G401 (cell line): ENCODE measurements at regions not wholly inside any gene's neighbourhood (a gene's known extent, or its start where the extent isn't known, plus 50 kb on each side); places are given as distances from the start of the nearest gene placed in this dataset.
"Not testable (repeated sequence)": the region's sequence is repeated elsewhere in the genome, so short reads cannot be mapped to it uniquely, and the experiment has no call there.

Experiments used
- DNase-seq: peaks from one replicate; pipeline ENCODE4 v3.0.0-alpha.2; 2015; ENCODE audit warnings: low spot score
- in situ Hi-C: cut with HindIII; loops from 2 replicates; pipeline ENCODE4 v1.10.0; 2016; ENCODE audit warnings: low sequenced_read_pairs, mixed read lengths

DNA sequence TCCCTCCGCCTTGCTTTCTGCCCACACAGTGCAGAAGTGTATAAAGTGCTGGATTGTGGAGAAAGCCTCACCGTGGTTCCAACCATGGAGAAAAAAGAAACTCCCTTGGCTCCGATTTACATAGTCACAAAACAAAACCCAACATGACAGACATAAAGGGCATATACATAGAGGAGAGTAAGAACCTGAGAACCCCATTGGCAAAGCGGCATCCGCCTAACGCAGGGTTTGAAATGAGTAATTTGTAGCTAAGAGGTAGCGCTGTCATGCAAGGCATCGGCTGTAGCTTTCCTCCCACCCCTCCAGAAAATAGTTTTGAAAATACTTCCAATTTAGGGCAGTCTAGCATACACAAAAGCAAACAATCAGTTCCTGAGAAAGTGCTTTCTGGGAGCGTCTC is 126.0 kb upstream of the NRBF2 start:
- in situ Hi-C loops: no loop called here
- no peak for DNase-seq

GRCh38 chr10:63005246-63005645 is 127.9 kb upstream of the NRBF2 start:
- in situ Hi-C loops: no loop called here
- DNase-seq: no peak

GRCh38 chr10:63003816-63004453 is 129.2 kb upstream of the NRBF2 start:
- in situ Hi-C loops: no loop called here

DNA sequence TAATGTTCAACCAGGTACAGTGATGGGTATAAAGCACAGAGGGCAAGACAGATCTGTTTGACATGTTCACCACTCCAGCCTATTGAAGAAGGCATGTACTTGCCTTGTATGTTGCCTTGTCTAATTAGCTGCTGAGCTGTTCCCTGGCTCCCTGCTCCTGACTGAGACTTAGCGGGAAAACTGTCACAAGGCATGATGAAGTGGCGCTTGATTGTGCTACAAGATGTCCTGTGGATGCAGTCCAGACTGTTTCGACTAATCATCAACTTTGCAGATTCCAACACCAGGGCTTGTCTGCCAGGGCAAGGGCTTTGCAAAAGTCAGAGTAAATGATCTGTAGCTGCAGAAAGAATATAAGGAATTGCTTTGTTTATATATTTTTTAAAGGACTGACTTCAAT is 136.2 kb upstream of the NRBF2 start:
- in situ Hi-C loops: no loop called here
- DNase-seq: no peak

More at GRCh38 chr10:63003816-63004453, 129.2 kb upstream of the NRBF2 start:
- peak; percentile 5 for DNase-seq

- no peak for DNase-seq
- in situ Hi-C loops: no loop called here
Observed at GRCh38 chr10:62996516-62996915, 136.6 kb upstream of the NRBF2 start.

DNA sequence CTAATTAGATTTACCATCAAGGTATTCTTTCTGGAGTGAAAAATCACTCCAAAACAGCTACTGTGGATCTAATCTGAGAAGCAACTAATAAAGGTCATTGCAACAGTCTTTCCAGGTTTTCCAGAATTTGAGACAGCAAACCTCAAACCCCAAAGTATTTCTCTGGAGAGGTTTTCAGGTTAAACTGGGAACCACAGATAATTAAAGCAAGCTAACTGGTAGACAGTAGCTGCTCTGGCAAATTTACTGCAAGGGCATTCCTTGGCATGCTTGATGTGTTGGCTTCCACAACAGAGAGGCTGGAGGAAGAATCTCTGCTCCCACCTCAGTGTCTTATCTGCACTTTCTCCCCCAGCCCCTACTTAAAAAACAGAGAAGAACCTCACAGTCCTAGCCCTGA is 140.0 kb upstream of the NRBF2 start:
- DNase-seq: no peak
- in situ Hi-C loops: no loop called here

- in situ Hi-C loops: no loop called here
- DNase-seq: no peak
Observed at GRCh38 chr10:62992145-62992721, 140.9 kb upstream of the NRBF2 start.

GRCh38 chr10:62990126-62990525 is 143.0 kb upstream of the NRBF2 start:
- no peak for DNase-seq
- in situ Hi-C loops: no loop called here

- no peak for DNase-seq
- in situ Hi-C loops: no loop called here
Observed at GRCh38 chr10:62985807-62986600, 147.1 kb upstream of the NRBF2 start.

DNA sequence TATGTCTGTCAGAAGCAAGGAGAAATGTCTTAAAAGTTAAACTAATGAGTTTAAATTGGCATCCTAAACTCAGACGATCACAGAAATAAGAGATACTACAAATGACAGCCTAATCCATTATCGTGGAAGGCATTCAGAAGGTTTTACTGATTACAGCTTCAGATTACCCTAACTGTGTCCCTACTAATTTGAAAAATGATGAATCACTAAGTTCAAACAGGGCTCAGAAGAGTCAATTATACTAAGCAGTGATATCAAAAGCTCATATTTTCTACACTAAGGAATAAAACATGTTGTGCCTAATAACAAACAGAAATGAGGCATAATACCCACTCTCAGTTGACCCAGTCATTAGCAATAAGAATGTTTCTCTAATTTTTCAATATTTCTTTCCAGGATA is 152.0 kb upstream of the NRBF2 start:
- DNase-seq: no peak
- in situ Hi-C loops: no loop called here

DNA sequence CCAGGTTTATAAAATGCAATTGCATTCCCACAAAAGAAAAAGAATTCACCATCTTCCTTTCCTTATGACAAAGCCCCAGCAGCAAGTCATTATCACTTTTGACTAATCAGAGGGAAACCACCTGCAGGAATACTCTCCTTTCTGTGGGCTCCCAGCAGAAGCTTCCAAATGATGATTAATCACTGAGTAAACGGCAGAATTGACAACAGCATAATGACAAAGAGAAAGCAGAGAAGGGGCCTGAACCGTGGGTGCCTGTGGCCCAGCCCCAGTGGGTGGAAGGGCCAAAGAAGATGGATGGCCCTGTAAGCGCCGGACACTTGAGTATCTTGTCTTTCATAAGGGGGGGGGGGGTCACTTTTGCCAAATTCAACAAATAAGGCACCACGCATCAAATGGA is 152.4 kb upstream of the NRBF2 start:
- no peak for DNase-seq
- in situ Hi-C loops: no loop called here

DNA sequence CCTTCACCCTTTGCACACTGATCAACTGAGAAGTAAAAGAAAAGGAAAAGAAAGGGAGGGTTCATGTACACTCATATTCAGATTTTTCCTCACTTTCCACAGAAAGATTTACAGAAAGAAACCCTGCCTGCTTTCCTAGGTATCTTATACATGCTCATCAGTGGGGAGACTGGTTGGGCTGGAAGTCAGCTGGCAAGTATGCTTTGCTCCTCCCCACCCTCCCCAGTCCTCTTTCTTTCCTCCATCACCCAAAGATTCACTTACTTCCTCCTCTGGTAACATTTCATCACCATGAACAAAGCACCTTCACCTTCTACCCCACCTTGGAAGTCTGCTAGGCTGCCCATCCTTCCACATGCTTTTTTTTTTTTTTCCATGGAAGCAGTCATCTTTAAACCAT is 153.2 kb upstream of the NRBF2 start:
- no peak for DNase-seq
- in situ Hi-C loops: no loop called here

DNA sequence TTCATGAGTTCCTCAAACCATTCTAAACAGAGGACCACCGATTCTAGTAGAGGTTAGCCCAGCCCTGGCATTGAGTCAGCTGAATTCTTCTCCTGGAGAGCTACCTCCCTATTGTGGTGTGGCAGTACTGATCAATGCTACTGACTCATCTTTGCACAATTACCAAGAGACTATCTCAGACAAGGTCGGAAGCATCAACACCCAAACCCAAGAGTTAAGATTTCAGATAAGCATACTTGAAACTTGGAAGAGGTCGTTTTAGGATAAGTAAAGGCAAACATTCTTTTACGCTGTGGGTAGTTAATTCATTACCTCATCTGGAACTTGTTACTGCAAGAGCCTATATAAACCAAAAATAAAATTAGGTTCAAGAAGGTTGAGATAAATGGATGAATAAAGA is 154.6 kb upstream of the NRBF2 start:
- no peak for DNase-seq
- in situ Hi-C loops: no loop called here

- in situ Hi-C loops: not testable (repeated sequence)
Observed at GRCh38 chr10:62974795-62975194, 158.3 kb upstream of the NRBF2 start.

GRCh38 chr10:62972103-62972502 is 155.9 kb upstream of the EGR2 start:
- no peak for DNase-seq
- in situ Hi-C loops: no loop called here

More at GRCh38 chr10:62974795-62975194, 158.3 kb upstream of the NRBF2 start:
- DNase-seq: not testable (repeated sequence)

- no peak for DNase-seq
- in situ Hi-C loops: no loop called here
Observed at GRCh38 chr10:62964026-62964425, 147.9 kb upstream of the EGR2 start.

- DNase-seq: no peak
Observed at GRCh38 chr10:62961951-62962523, 145.9 kb upstream of the EGR2 start.

DNA sequence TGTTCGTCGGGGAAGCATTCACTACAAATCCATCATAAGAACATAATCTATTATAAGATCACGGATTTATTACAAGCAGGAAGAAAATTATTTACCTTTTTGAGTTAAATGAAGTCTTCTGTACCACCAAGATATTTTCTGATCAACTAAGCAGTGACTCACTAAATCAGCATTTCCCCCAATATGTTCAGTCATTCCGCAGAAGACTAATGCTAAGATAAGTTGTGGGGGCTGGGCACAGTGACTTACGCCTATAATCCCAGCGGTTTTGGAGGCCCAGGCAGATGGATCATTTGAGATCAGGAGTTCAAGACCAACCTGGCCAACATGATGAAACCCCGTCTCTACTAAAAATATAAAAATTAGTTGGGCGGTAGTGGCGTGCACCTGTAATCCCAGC is 144.2 kb upstream of the EGR2 start:
- DNase-seq: no peak
- in situ Hi-C loops: no loop called here

More at GRCh38 chr10:62961951-62962523, 145.9 kb upstream of the EGR2 start:
- in situ Hi-C loops: no loop called here

GRCh38 chr10:62959553-62959952 is 143.4 kb upstream of the EGR2 start:
- in situ Hi-C loops: no loop called here
- no peak for DNase-seq

- in situ Hi-C loops: no loop called here
- DNase-seq: no peak
Observed at GRCh38 chr10:62958980-62959379, 142.8 kb upstream of the EGR2 start.
